ENCODE measurements at regions not wholly inside any gene's neighbourhood (a gene's known extent, or its start where the extent isn't known, plus 50 kb on each side); places are given as distances from the start of the nearest gene placed in this dataset.

- Histone ChIP-seq H4K20me1 (ENCODE audit: insufficient read depth) (no peaks in the 10 kb centered on the region), H3K4me2 (no peak overlapping the region), H3K4me3 (IDR thresholded peaks at IDR 0.05; ENCODE audit: insufficient read depth, low read depth, low read length) (no peak overlapping the region), H3K27ac (no peak overlapping the region), H3K36me3 (ENCODE audit: insufficient read depth) (no peaks in the 10 kb centered on the region), H3K9ac (no peak overlapping the region), H3K4me1 (ENCODE audit: low read depth, poor library complexity, severe bottlenecking) (no peaks in the 10 kb centered on the region), H3K27me3 (ENCODE audit: insufficient read depth, low read depth) (no peaks in the 10 kb centered on the region), H2AFZ (ENCODE audit: low read depth) (no peak overlapping the region), H3K79me2 (ENCODE audit: insufficient read depth, low read depth) (no peaks in the 10 kb centered on the region)
- TF ChIP-seq CTCF (conservative IDR thresholded peaks at IDR 0.05; ENCODE audit: low read depth, low read length) = no peak
These were observed 125.8 kb upstream of the KLF4 start for GRCh38 chr9:107615321-107615720.

- H3K36me3 ChIP-seq (ENCODE audit: insufficient read depth) = no peaks in the 10 kb centered on the region
- TF ChIP-seq CTCF (conservative IDR thresholded peaks at IDR 0.05; ENCODE audit: low read depth, low read length) = no peak
- no peaks in the 10 kb centered on the region for H4K20me1 ChIP-seq (ENCODE audit: insufficient read depth)
- H3K27me3 ChIP-seq (ENCODE audit: insufficient read depth, low read depth) = no peaks in the 10 kb centered on the region
- no peak overlapping the region for H3K9ac ChIP-seq
- H3K79me2 ChIP-seq (ENCODE audit: insufficient read depth, low read depth) = no peaks in the 10 kb centered on the region
- no peaks in the 10 kb centered on the region for H3K4me1 ChIP-seq (ENCODE audit: low read depth, poor library complexity, severe bottlenecking)
- H3K27ac ChIP-seq = no peak overlapping the region
- no peak overlapping the region for H2AFZ ChIP-seq (ENCODE audit: low read depth)
- no peak overlapping the region for H3K4me3 ChIP-seq (IDR thresholded peaks at IDR 0.05; ENCODE audit: insufficient read depth, low read depth, low read length)
- H3K4me2 ChIP-seq = no peak overlapping the region
These were observed 125.2 kb upstream of the KLF4 start for GRCh38 chr9:107614765-107615164.

- Histone ChIP-seq H3K4me3 (IDR thresholded peaks at IDR 0.05; ENCODE audit: insufficient read depth, low read depth, low read length) (no peak overlapping the region), H3K79me2 (ENCODE audit: insufficient read depth, low read depth) (no peaks in the 10 kb centered on the region), H3K27ac (no peak overlapping the region), H3K4me2 (no peak overlapping the region), H2AFZ (ENCODE audit: low read depth) (no peak overlapping the region), H3K27me3 (ENCODE audit: insufficient read depth, low read depth) (no peaks in the 10 kb centered on the region), H3K36me3 (ENCODE audit: insufficient read depth) (no peaks in the 10 kb centered on the region), H3K9ac (no peak overlapping the region), H4K20me1 (ENCODE audit: insufficient read depth) (no peaks in the 10 kb centered on the region), H3K4me1 (ENCODE audit: low read depth, poor library complexity, severe bottlenecking) (no peaks in the 10 kb centered on the region)
- no peak for TF ChIP-seq CTCF (conservative IDR thresholded peaks at IDR 0.05; ENCODE audit: low read depth, low read length)
These were observed 123.8 kb upstream of the KLF4 start for GRCh38 chr9:107613321-107613720.

GRCh38 chr9:107612136-107612535, 122.6 kb upstream of the KLF4 start:
- H3K79me2 ChIP-seq (ENCODE audit: insufficient read depth, low read depth) = no peaks in the 10 kb centered on the region
- H3K27me3 ChIP-seq (ENCODE audit: insufficient read depth, low read depth) = no peaks in the 10 kb centered on the region
- H2AFZ ChIP-seq (ENCODE audit: low read depth) = no peak overlapping the region
- TF ChIP-seq CTCF (conservative IDR thresholded peaks at IDR 0.05; ENCODE audit: low read depth, low read length) = no peak
- H3K4me1 ChIP-seq (ENCODE audit: low read depth, poor library complexity, severe bottlenecking) = no peaks in the 10 kb centered on the region
- H3K36me3 ChIP-seq (ENCODE audit: insufficient read depth) = no peaks in the 10 kb centered on the region
- H4K20me1 ChIP-seq (ENCODE audit: insufficient read depth) = no peaks in the 10 kb centered on the region
- no peak overlapping the region for H3K4me3 ChIP-seq (IDR thresholded peaks at IDR 0.05; ENCODE audit: insufficient read depth, low read depth, low read length)
- H3K9ac ChIP-seq = no peak overlapping the region
- H3K4me2 ChIP-seq = no peak overlapping the region
- no peak overlapping the region for H3K27ac ChIP-seq

GRCh38 chr9:107609547-107609946, 120.0 kb upstream of the KLF4 start:
- no peaks in the 10 kb centered on the region for H3K4me1 ChIP-seq (ENCODE audit: low read depth, poor library complexity, severe bottlenecking)
- no peaks in the 10 kb centered on the region for H3K36me3 ChIP-seq (ENCODE audit: insufficient read depth)
- no peak overlapping the region for H2AFZ ChIP-seq (ENCODE audit: low read depth)
- H3K4me2 ChIP-seq = no peak overlapping the region
- no peak overlapping the region for H3K9ac ChIP-seq
- no peak overlapping the region for H3K27ac ChIP-seq
- H3K4me3 ChIP-seq (IDR thresholded peaks at IDR 0.05; ENCODE audit: insufficient read depth, low read depth, low read length) = no peak overlapping the region
- TF ChIP-seq CTCF (conservative IDR thresholded peaks at IDR 0.05; ENCODE audit: low read depth, low read length) = no peak
- no peaks in the 10 kb centered on the region for H3K27me3 ChIP-seq (ENCODE audit: insufficient read depth, low read depth)
- H4K20me1 ChIP-seq (ENCODE audit: insufficient read depth) = no peaks in the 10 kb centered on the region
- H3K79me2 ChIP-seq (ENCODE audit: insufficient read depth, low read depth) = no peaks in the 10 kb centered on the region

Measured in KMS-11 (cell line).